Neural progenitor cell (in vitro differentiated cells): ENCODE measurements at regions not wholly inside any gene's neighbourhood (a gene's known extent, or its start where the extent isn't known, plus 50 kb on each side); places are given as distances from the start of the nearest gene placed in this dataset.

ENCODE experiments used
- CTCF ChIP-seq: fragments of 200-600 bp; sonication (generic); IDR thresholded peaks from 2 replicates; pipeline ENCODE4 v1.5.1; 2017; ENCODE audit warnings: antibody characterized with exemption, mild to moderate bottlenecking
- EZH2 ChIP-seq: fragments of 200-600 bp; sonication (generic); IDR thresholded peaks from 2 replicates; pipeline ENCODE4 v1.6.1; 2017; ENCODE audit warnings: antibody characterized with exemption, mild to moderate bottlenecking, moderate library complexity

GRCh38 chr18:10168477-10168876 lies 254.7 kb downstream of the VAPA start:
- no peak for TF ChIP-seq CTCF
- no peak for TF ChIP-seq EZH2
